Keratinocyte (primary cell): ENCODE measurements at regions not wholly inside any gene's neighbourhood (a gene's known extent, or its start where the extent isn't known, plus 50 kb on each side); places are given as distances from the start of the nearest gene placed in this dataset.

Experiments
- DNase-seq: peaks from one replicate; pipeline ENCODE4 v3.0.0-alpha.2; 2011; ENCODE audit warnings: low read depth, missing footprints, low spot score
- FAIRE-seq: peaks from 2 replicates; lab custom pipeline; 2011; peaks lifted over from hg19 to GRCh38; lab: Jason Lieb, UNC
- H2AFZ ChIP-seq: 2 replicates; pipeline ENCODE4 v1.6.0; 2012; ENCODE audit warnings: low read length, control low read depth, inconsistent platforms; ENCODE audit not compliant: control insufficient read depth
- H3K27ac ChIP-seq: 2 replicates; pipeline ENCODE4 v1.5.1; 2011; ENCODE audit warnings: low read length; ENCODE audit not compliant: control insufficient read depth, insufficient read depth
- H3K27me3 ChIP-seq: 3 replicates; pipeline ENCODE4 v1.6.0; 2011; ENCODE audit warnings: low read length; ENCODE audit not compliant: control insufficient read depth, insufficient read depth; ENCODE audit errors: extremely low read depth
- H3K36me3 ChIP-seq, 2 experiments: 2 replicates in 1 of 2; 3 replicates in 1 of 2; pipeline ENCODE4 v1.5.1; 2011; ENCODE audit warnings: low read length in 2 of 2, mild to moderate bottlenecking in 1 of 2; ENCODE audit not compliant: control insufficient read depth in 2 of 2, insufficient read depth in 2 of 2; ENCODE audit errors: extremely low read depth in 1 of 2
- H3K4me1 ChIP-seq: 3 replicates; pipeline ENCODE4 v1.5.1; 2011; ENCODE audit warnings: low read length; ENCODE audit not compliant: control insufficient read depth, insufficient read depth; ENCODE audit errors: extremely low read depth
- H3K4me2 ChIP-seq: 3 replicates; pipeline ENCODE4 v1.6.0; 2011; ENCODE audit warnings: low read depth, low read length; ENCODE audit not compliant: control insufficient read depth, insufficient read depth; ENCODE audit errors: extremely low read depth
- H3K4me3 ChIP-seq, 3 experiments: fragments of 200-600 bp in 1 of 3; sonication (generic) in 1 of 3; 2 replicates in 2 of 3; 3 replicates in 1 of 3; pipeline ENCODE4 v1.5.1; 2011 to 2016; ENCODE audit warnings: low read length in 3 of 3, mild to moderate bottlenecking in 3 of 3, control low read depth in 2 of 3, inconsistent platforms in 1 of 3, low read depth in 1 of 3, mixed read lengths in 1 of 3, mixed run types in 1 of 3, moderate library complexity in 1 of 3; ENCODE audit not compliant: control insufficient read depth in 2 of 3, insufficient read depth in 2 of 3; ENCODE audit errors: extremely low read depth in 1 of 3
- H3K79me2 ChIP-seq: 2 replicates; pipeline ENCODE4 v1.6.0; 2012; ENCODE audit warnings: low read length; ENCODE audit not compliant: control insufficient read depth, insufficient read depth
- H3K9ac ChIP-seq: 3 replicates; pipeline ENCODE4 v1.6.0; 2011; ENCODE audit warnings: low read length; ENCODE audit not compliant: control insufficient read depth, insufficient read depth; ENCODE audit errors: extremely low read depth
- H3K9me1 ChIP-seq: 3 replicates; pipeline ENCODE4 v1.6.0; 2011; ENCODE audit warnings: low read length; ENCODE audit not compliant: control insufficient read depth, insufficient read depth; ENCODE audit errors: extremely low read depth
- H3K9me3 ChIP-seq: 2 replicates; pipeline ENCODE4 v1.5.1; 2012; ENCODE audit warnings: low read depth, low read length; ENCODE audit not compliant: control insufficient read depth
- H4K20me1 ChIP-seq: 3 replicates; pipeline ENCODE4 v1.6.0; 2011; ENCODE audit warnings: low read length; ENCODE audit not compliant: control insufficient read depth, insufficient read depth; ENCODE audit errors: extremely low read depth
- EZH2 ChIP-seq: IDR thresholded peaks from one replicate; pipeline ENCODE4 v1.6.1; 2012; ENCODE audit warnings: inconsistent platforms, mild to moderate bottlenecking, low read length, moderate library complexity
- dilution Hi-C: fragments of 300-500 bp; cut with MboI; formaldehyde crosslinking; loops from one replicate; pipeline ENCODE4 v1.7.0; 2020; ENCODE audit warnings: low sequenced_read_pairs; ENCODE audit not compliant: extremely low pct_ligation_motif_present
- TF ChIP-seq, protein P1 (sequence below), 3 experiments: IDR thresholded peaks in 1 of 3; conservative IDR thresholded peaks in 1 of 3; optimal IDR thresholded peaks in 1 of 3; 2 replicates in 2 of 3; 3 replicates in 1 of 3; pipeline versions ENCODE3 to v1.5.1; 2011; ENCODE audit warnings: low read length in 3 of 3, mild to moderate bottlenecking in 3 of 3, moderate library complexity in 2 of 3, control low read depth in 1 of 3, inconsistent platforms in 1 of 3; ENCODE audit not compliant: insufficient read depth in 2 of 3; ENCODE audit errors: extremely low read depth in 1 of 3

- dilution Hi-C loops: no loop called here
- peaks cover 13% of the 10 kb centered on the region for H3K4me1 ChIP-seq
- no peaks in the 10 kb centered on the region for H3K36me3 ChIP-seq
- no peaks in the 10 kb centered on the region for H3K27me3 ChIP-seq
- FAIRE-seq (no peak), DNase-seq (no peak)
- H3K4me3 ChIP-seq: no peak overlapping the region
- H3K27ac ChIP-seq: no peak overlapping the region
- H3K9me1 ChIP-seq: no peaks in the 10 kb centered on the region
- TF ChIP-seq, protein P1, sequence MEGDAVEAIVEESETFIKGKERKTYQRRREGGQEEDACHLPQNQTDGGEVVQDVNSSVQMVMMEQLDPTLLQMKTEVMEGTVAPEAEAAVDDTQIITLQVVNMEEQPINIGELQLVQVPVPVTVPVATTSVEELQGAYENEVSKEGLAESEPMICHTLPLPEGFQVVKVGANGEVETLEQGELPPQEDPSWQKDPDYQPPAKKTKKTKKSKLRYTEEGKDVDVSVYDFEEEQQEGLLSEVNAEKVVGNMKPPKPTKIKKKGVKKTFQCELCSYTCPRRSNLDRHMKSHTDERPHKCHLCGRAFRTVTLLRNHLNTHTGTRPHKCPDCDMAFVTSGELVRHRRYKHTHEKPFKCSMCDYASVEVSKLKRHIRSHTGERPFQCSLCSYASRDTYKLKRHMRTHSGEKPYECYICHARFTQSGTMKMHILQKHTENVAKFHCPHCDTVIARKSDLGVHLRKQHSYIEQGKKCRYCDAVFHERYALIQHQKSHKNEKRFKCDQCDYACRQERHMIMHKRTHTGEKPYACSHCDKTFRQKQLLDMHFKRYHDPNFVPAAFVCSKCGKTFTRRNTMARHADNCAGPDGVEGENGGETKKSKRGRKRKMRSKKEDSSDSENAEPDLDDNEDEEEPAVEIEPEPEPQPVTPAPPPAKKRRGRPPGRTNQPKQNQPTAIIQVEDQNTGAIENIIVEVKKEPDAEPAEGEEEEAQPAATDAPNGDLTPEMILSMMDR (optimal IDR thresholded peaks at IDR 0.05 in 1 of 3, IDR thresholded peaks at IDR 0.05 in 1 of 3, conservative IDR thresholded peaks at IDR 0.05 in 1 of 3; ENCODE audit: extremely low read depth in 1 of 3, insufficient read depth in 2 of 3, low read length in 3 of 3): no peak
- TF ChIP-seq EZH2: no peak
- H3K9ac ChIP-seq: no peak overlapping the region
- H2AFZ ChIP-seq: no peak overlapping the region
- no peaks in the 10 kb centered on the region for H3K9me3 ChIP-seq
- H3K79me2 ChIP-seq: no peaks in the 10 kb centered on the region
- H4K20me1 ChIP-seq: no peaks in the 10 kb centered on the region
- no peak overlapping the region for H3K4me2 ChIP-seq
Observed at GRCh38 chr6:3510178-3510577, 53.3 kb upstream of the SLC22A23 start.

DNA sequence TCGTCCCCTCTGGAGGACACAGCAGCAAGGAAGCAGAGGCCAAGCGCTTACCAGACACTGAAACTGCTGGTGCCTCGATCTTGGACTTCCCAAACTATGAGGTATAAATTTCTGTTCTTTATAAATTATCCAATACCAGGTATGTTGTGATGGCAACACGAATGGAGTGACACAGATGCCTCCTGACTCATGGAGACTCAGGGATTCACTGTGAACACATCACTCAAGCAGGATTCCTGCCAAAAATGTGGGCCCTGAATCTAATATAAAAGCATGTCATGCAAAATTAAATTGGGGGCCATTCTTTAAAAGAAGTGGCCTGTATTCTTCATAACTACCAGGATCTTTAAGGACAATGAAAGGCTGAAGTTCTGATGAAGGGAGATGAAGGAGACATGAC lies 52.5 kb upstream of the SLC22A23 start:
- H3K4me3 ChIP-seq: no peak overlapping the region
- FAIRE-seq: no peak
- H3K4me2 ChIP-seq: no peak overlapping the region
- dilution Hi-C loops: no loop called here
- H3K9me3 ChIP-seq: no peaks in the 10 kb centered on the region
- TF ChIP-seq EZH2: no peak
- TF ChIP-seq, protein P1 (optimal IDR thresholded peaks at IDR 0.05 in 1 of 3, IDR thresholded peaks at IDR 0.05 in 1 of 3, conservative IDR thresholded peaks at IDR 0.05 in 1 of 3; ENCODE audit: extremely low read depth in 1 of 3, insufficient read depth in 2 of 3, low read length in 3 of 3): no peak
- peaks cover 13% of the 10 kb centered on the region for H3K4me1 ChIP-seq
- H3K79me2 ChIP-seq: no peaks in the 10 kb centered on the region
- H3K36me3 ChIP-seq: no peaks in the 10 kb centered on the region
- H3K9ac ChIP-seq: no peak overlapping the region
- no peaks in the 10 kb centered on the region for H3K27me3 ChIP-seq
- no peak for DNase-seq
- no peak overlapping the region for H2AFZ ChIP-seq
- H4K20me1 ChIP-seq: no peaks in the 10 kb centered on the region
- H3K9me1 ChIP-seq: no peaks in the 10 kb centered on the region
- H3K27ac ChIP-seq: no peak overlapping the region
